Testis (tissue), 2 donors: ENCODE measurements at regions not wholly inside any gene's neighbourhood (a gene's known extent, or its start where the extent isn't known, plus 50 kb on each side); places are given as distances from the start of the nearest gene placed in this dataset.
"Not testable (repeated sequence)": the region's sequence is repeated elsewhere in the genome, so short reads cannot be mapped to it uniquely, and the experiment has no call there.

ENCODE experiments used
- CTCF ChIP-seq, 3 experiments: fragments of 450-650 bp in 2 of 3; fragments of 200-600 bp in 1 of 3; sonication (generic) in 1 of 3; IDR thresholded peaks; one replicate each; pipeline ENCODE4 v1.5.1; 2016 to 2019; ENCODE audit warnings: antibody characterized with exemption in 3 of 3, mild to moderate bottlenecking in 2 of 3, moderate library complexity in 1 of 3
- POLR2A ChIP-seq: fragments of 450-650 bp; IDR thresholded peaks from one replicate; pipeline ENCODE4 v1.6.1; 2017; ENCODE audit warnings: antibody characterized with exemption, mild to moderate bottlenecking, moderate library complexity

GRCh38 chr16:88178251-88178650, 204.5 kb upstream of the ZNF469 start:
- not testable (repeated sequence) for TF ChIP-seq CTCF (IDR thresholded peaks at IDR 0.05); POLR2A
